ENCODE measurements at regions not wholly inside any gene's neighbourhood (a gene's known extent, or its start where the extent isn't known, plus 50 kb on each side); places are given as distances from the start of the nearest gene placed in this dataset.

DNA sequence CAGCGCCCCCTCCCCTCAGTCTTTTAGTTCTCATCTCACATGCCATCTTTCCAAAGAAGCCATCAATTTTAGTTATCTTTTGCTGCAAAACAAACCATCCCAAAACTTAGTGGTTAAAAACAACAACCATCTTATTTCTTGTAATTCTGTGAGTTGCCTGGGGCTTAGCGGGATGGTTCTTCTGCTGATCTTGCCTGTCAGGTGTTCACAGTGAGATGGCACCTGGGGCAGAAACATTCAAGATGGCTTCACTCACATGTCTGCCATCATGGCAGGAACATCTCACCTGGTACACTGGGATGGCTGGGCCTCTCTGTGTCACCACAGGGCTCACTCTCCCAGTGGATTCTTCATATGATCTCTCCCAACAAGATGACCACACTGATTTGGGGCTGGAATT is 67.6 kb upstream of the KCNK12 start:
- ChIA-PET CTCF (ENCODE audit: partially characterized antibody) (interaction anchor here (2.1 to 3.2 kb wide), 2 partner anchors 15 to 128 kb away, joined by 9 to 19 read pairs; no protein-coding TSS in a partner anchor), POLR2A (ENCODE audit: partially characterized antibody) (interaction anchor here (1.0 kb wide), 2 partner anchors 145 to 219 kb away, joined by 3 read pairs; partner anchors contain the start of gene MSH6)
- Histone ChIP-seq H2BK12ac (ENCODE audit: low read depth, low read length) (no peak overlapping the region; the same call in 1 of the 2 replicates), H2AFZ (ENCODE audit: low read length) (no peak overlapping the region), H3K23ac (ENCODE audit: insufficient read length) (no peak overlapping the region), H3K9me3 (ENCODE audit: insufficient read depth in 2 of 2, low read depth in 1 of 2, low read length in 1 of 2) (no peaks in the 10 kb centered on the region), H4K20me1 (replicated peaks in 1 of 2; ENCODE audit: control insufficient read depth in 1 of 2, insufficient read depth in 2 of 2, low read length in 2 of 2) (no peaks in the 10 kb centered on the region), H3K79me2 (ENCODE audit: control insufficient read depth in 1 of 2, insufficient read depth in 2 of 2, low read length in 2 of 2) (no peaks in the 10 kb centered on the region), H3K18ac (ENCODE audit: extremely low read depth, low read length) (no peak overlapping the region), H3K23me2 (ENCODE audit: low read depth, low read length) (no peaks in the 10 kb centered on the region), H4K5ac (ENCODE audit: insufficient read length, low read depth, low read length) (no peak overlapping the region), H2BK120ac (replicated peaks; ENCODE audit: low read depth, low read length) (no peak overlapping the region), H2AK5ac (ENCODE audit: low read depth, low read length) (no peak overlapping the region; the same call in 1 of the 2 replicates), H3K14ac (ENCODE audit: insufficient read length) (no peak overlapping the region), H2BK20ac (ENCODE audit: low read length) (peak overlapping the region; percentile 51; the same call in 1 of the 2 replicates), H4K91ac (replicated peaks; ENCODE audit: insufficient read length, low read length) (peak overlapping the region; percentile 29), H4K8ac (ENCODE audit: extremely low read depth, insufficient read depth, low read length) (no peak overlapping the region), H3K36me3 (ENCODE audit: control insufficient read depth in 2 of 4, insufficient read depth in 4 of 4, low read length in 3 of 4) (no peaks in the 10 kb centered on the region), H2BK5ac (ENCODE audit: low read depth, low read length) (no peak overlapping the region), H3K9ac (replicated peaks in 1 of 4; ENCODE audit: extremely low read depth in 1 of 4, low read depth in 3 of 4, low read length in 3 of 4) (no peak overlapping the region), H3K4me3 (ENCODE audit: extremely low read depth in 1 of 4, insufficient read depth in 2 of 4, low read depth in 3 of 4, low read length in 4 of 4) (no peak overlapping the region), H3K56ac (replicated peaks; ENCODE audit: insufficient read length, low read depth, low read length) (no peak overlapping the region), H3K27me3 (replicated peaks in 1 of 4; ENCODE audit: control insufficient read depth in 3 of 4, extremely low read depth in 1 of 4, insufficient read depth in 3 of 4, low read length in 3 of 4) (no peaks in the 10 kb centered on the region), H3K4me1 (replicated peaks in 1 of 4; ENCODE audit: control insufficient read depth in 3 of 4, insufficient read depth in 4 of 4, low read length in 3 of 4) (peaks cover 0 to 10% (median 7%) of the 10 kb centered on the region in 4 experiments; a peak in 4 of 7 replicates), H3K79me1 (ENCODE audit: low read depth, low read length) (no peaks in the 10 kb centered on the region), H3K4ac (replicated peaks; ENCODE audit: insufficient read length, low read depth, low read length) (no peak overlapping the region), H3K4me2 (ENCODE audit: insufficient read depth in 1 of 2, low read depth in 2 of 2, low read length in 2 of 2) (no peak overlapping the region), H3K27ac (ENCODE audit: low read depth, low read length) (no peak overlapping the region), H2BK15ac (ENCODE audit: low read length) (no peak overlapping the region)
- 94% methylated on average over 2 of the region's 2 CpGs; no CpG with 5 or more reads in 1 of the 2 experiments for WGBS, 2 experiments (ENCODE audit: extremely low coverage in 1 of 2, insufficient coverage in 1 of 2, insufficient read length in 1 of 2, insufficient replicate concordance in 2 of 2, low coverage in 1 of 2, low lambda C conversion rate in 2 of 2, missing lambda C conversion rate in 1 of 2)
- FAIRE-seq = no peak
- no peak for DNase-seq (ENCODE audit: low read depth in 1 of 2, low spot score in 2 of 2)
- TF ChIP-seq EP300 (IDR thresholded peaks at IDR 0.05; ENCODE audit: borderline replicate concordance in 1 of 2, low read depth in 2 of 2, low read length in 2 of 2) = no peak
- no peak for TF ChIP-seq CEBPB (IDR thresholded peaks at IDR 0.05; ENCODE audit: low read depth, low read length)
- TF ChIP-seq SIN3A (conservative IDR thresholded peaks at IDR 0.05 in 1 of 2, IDR thresholded peaks at IDR 0.05 in 1 of 2; ENCODE audit: low read depth in 1 of 2, low read length in 2 of 2) = no peak
- TF ChIP-seq SAP30 (IDR thresholded peaks at IDR 0.05; ENCODE audit: insufficient read depth, insufficient replicate concordance, low read length) = no peak
- TF ChIP-seq SP2 (IDR thresholded peaks at IDR 0.05; ENCODE audit: low read length) = no peak
- TF ChIP-seq POLR2A (IDR thresholded peaks at IDR 0.05; ENCODE audit: control extremely low read depth in 1 of 2, low read depth in 2 of 2, low read length in 2 of 2) = no peak
- no peak for TF ChIP-seq MAFK (IDR thresholded peaks at IDR 0.05; ENCODE audit: low read depth, low read length)
- no peak for TF ChIP-seq KDM4A (IDR thresholded peaks at IDR 0.05; ENCODE audit: low read depth, low read length, severe bottlenecking)
- TF ChIP-seq TEAD4 (IDR thresholded peaks at IDR 0.05; ENCODE audit: low read depth, low read length) = no peak
- TF ChIP-seq YY1 (IDR thresholded peaks at IDR 0.05; ENCODE audit: low read depth, low read length) = no peak
- TF ChIP-seq, protein P1, sequence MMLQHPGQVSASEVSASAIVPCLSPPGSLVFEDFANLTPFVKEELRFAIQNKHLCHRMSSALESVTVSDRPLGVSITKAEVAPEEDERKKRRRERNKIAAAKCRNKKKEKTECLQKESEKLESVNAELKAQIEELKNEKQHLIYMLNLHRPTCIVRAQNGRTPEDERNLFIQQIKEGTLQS (IDR thresholded peaks at IDR 0.05; ENCODE audit: insufficient read depth, low read depth, low read length) = no peak
- TF ChIP-seq ASH2L (IDR thresholded peaks at IDR 0.05; ENCODE audit: low read length) = no peak
- TF ChIP-seq GABPA (IDR thresholded peaks at IDR 0.05; ENCODE audit: borderline replicate concordance, insufficient read depth, low read length) = no peak
- TF ChIP-seq TCF12 (IDR thresholded peaks at IDR 0.05; ENCODE audit: low read depth, low read length) = no peak

Measured in H1 (cell line).